GM18951 (cell line): ENCODE measurements at regions not wholly inside any gene's neighbourhood (a gene's known extent, or its start where the extent isn't known, plus 50 kb on each side); places are given as distances from the start of the nearest gene placed in this dataset.

Source experiments
- POLR2A ChIP-seq: IDR thresholded peaks from 4 replicates; pipeline ENCODE4 v1.6.1; 2011; ENCODE audit warnings: mild to moderate bottlenecking; ENCODE audit not compliant: insufficient read length, insufficient read depth; ENCODE audit errors: extremely low read depth
- in situ Hi-C: fragments of 300-500 bp; cut with MboI; formaldehyde crosslinking; loops from one replicate; pipeline ENCODE4 v1.12.0; 2022; ENCODE audit warnings: low sequenced_read_pairs, mixed read lengths, inconsistent platforms; ENCODE audit not compliant: unreplicated experiment

DNA sequence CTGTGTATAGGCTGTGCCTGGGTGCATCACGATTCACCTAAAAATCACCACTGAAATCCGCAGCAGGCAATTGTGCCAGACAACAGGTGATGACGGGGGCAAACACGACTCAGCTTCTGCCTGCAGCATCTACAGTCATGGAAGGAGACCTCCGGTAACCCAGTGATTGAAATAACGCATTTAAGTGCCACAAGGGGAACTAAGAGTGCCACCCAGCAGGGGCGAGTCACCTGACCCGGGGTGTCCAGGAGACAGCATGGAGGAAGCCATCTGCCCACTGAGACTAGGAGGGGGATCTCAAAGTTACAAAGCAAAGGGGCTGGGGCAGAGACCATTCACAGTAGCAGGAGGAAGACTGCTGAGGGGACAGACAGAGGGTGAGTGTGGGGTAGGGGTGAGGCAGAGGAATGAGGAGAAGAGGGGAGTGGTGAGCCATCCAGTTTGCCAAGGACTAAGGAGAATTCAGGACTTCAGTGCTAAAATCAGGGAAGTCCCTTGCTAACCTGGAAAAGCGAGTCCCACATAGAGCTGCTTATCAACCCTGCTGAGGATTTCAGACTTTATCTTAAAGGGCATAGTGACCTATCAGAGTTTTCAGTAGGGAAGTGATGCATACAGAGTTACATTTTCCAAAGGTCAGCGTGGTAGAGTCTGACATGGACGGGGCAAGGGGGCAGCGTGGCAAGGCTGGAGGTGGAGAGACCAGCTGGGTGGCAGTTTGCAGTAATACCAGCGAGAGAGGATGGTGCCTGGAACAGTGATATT is 256.7 kb upstream of the HES1 start:
- in situ Hi-C loops: no loop called here
- TF ChIP-seq POLR2A: no peak

DNA sequence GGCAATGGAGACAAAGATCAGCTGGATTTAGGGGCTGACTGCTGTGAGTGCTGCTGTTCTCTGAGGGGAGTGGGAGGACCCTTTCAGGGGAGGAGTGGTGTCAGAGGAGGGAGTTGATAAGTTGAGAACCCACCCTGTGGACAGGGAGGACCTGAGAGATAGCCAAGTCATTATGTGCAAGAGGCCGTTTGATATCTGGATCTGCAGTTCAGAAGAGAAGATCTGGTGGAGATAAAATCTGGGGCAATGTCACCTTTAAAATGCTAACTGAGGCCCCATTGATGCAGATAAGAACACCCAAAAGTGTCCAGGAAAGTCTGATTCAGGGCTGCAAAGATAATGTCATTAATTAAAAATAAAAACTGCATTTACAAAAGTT is 256.1 kb upstream of the HES1 start:
- in situ Hi-C loops: no loop called here
- no peak for TF ChIP-seq POLR2A

- in situ Hi-C loops: no loop called here
- no peak for TF ChIP-seq POLR2A
Measured at GRCh38 chr3:193882091-193882490, 253.9 kb upstream of the HES1 start.

DNA sequence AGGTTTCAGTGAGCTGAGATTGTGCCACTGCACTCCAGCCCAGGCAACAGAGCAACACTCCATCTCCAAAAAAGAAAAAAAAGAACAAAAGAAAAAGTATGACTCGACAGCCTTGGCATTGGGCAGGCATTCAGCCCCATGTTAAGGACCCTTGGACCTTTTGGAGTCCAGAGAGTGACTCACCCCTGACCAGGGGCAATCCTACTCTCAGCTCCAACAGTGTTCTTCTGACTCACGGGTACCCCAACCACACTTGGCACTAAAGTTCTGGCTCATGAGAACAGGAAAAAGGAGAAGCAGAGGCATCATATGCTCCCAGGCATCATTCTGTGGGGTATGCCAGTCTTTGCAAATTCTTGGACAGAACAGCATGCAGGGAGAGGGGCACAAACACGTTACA is 252.4 kb upstream of the HES1 start:
- in situ Hi-C loops: no loop called here
- TF ChIP-seq POLR2A: no peak

GRCh38 chr3:193884027-193884426 is 251.9 kb upstream of the HES1 start:
- TF ChIP-seq POLR2A: no peak
- in situ Hi-C loops: no loop called here

DNA sequence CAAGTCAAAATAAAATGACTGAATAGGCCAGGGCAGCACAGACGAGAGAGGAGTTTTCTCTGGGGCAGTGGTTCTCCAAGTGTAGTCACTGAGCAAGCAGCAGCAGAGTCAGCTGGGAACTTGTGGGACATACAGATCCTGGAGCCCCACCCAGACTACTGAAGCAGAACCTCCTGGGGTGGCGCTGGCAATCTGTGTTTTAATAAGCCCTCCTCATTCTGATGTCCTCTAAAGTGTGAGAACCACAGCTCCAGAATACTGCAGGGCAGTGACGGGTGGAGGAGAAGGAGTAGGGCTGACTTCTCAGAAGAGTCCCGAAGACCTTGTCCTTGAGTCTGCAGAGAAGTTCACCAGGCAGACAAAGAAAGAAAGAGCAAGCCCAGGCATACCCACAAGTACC is 251.3 kb upstream of the HES1 start:
- no peak for TF ChIP-seq POLR2A
- in situ Hi-C loops: no loop called here

- in situ Hi-C loops: no loop called here
- TF ChIP-seq POLR2A: no peak
Measured at GRCh38 chr3:193885832-193886231, 250.1 kb upstream of the HES1 start.

- no peak for TF ChIP-seq POLR2A
- in situ Hi-C loops: no loop called here
Measured at GRCh38 chr3:193890016-193890897, 245.7 kb upstream of the HES1 start.

- in situ Hi-C loops: no loop called here
- TF ChIP-seq POLR2A: no peak
Measured at GRCh38 chr3:193894121-193894863, 241.7 kb upstream of the HES1 start.

DNA sequence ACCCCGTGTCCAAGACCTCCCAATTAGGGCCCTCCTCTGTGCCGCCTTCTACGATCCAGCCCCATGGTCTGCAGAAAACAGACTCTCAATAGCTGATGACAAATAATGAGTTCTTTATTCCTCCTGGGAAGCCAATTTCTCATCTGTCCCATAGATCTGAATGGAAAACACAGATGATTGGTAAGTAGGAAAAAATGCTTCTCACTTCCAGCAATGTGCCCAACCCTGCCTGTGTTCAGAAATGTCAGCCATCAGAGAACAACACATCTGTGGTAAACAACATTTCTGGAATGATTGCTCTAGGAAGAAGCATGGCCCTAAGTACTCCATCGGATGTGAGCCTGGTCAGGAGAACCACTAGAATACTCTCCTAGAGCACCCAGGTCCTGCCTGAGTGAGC is 240.5 kb upstream of the HES1 start:
- no peak for TF ChIP-seq POLR2A
- in situ Hi-C loops: no loop called here

- in situ Hi-C loops: no loop called here
- no peak for TF ChIP-seq POLR2A
Measured at GRCh38 chr3:193896419-193896818, 239.5 kb upstream of the HES1 start.

DNA sequence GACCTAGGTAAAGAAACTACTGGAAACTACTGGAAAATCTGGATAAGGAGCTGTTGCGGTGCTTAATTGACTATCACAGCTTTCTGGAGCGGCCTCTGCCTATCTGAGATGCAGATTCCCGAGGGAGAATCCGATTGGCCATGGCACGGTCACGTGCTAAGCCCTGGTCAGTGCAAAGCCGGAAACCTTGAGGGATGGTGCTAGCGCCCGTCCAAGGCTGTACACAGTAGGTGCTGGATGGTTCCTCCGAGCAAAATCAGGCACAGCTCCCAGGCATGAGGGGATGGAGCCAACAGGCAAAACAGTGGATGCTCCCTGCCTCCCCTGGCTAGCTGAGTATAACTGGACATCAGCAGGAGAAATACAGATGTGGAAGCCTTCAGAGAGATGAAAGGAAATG is 238.7 kb upstream of the HES1 start:
- in situ Hi-C loops: no loop called here

DNA sequence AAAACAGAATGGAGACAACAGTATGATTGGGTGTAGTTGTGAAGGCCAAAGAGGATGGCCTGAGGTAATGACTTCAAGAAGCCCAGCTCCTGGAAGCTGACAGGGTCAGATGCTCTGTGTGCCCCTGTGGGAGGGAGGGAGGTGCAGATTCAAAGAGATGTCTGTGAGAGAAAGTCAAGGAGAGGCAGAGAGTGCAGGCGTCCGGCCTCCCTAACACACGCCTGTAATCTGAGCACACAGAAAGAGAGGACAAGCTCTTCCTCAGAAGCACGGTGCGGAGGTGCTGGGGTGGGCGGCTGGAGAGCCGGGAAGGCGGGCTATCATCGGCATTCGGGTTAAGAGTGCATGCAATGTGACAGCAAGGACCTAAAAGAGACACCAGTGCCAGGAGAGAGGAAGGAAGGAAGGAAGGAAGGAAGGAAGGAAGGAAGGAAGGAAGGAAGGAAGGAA is 238.2 kb upstream of the HES1 start:
- in situ Hi-C loops: no loop called here

More for the DNA sequence above, 238.7 kb upstream of the HES1 start:
- TF ChIP-seq POLR2A: no peak

GRCh38 chr3:193899001-193899400 is 236.9 kb upstream of the HES1 start:
- in situ Hi-C loops: no loop called here
- TF ChIP-seq POLR2A: no peak

More for the DNA sequence above, 238.2 kb upstream of the HES1 start:
- TF ChIP-seq POLR2A: no peak

- no peak for TF ChIP-seq POLR2A
Measured at GRCh38 chr3:193901007-193901406, 234.9 kb upstream of the HES1 start.

More at GRCh38 chr3:193901007-193901406, 234.9 kb upstream of the HES1 start:
- in situ Hi-C loops: no loop called here
